Activated T-cell treated with anti-CD3 and anti-CD28 coated beads, Interleukin-2, amount 50 U/mL, for 48 hours (primary cell): ENCODE measurements at regions not wholly inside any gene's neighbourhood (a gene's known extent, or its start where the extent isn't known, plus 50 kb on each side); places are given as distances from the start of the nearest gene placed in this dataset.
"Not testable (repeated sequence)": the region's sequence is repeated elsewhere in the genome, so short reads cannot be mapped to it uniquely, and the experiment has no call there.

ENCODE experiments used
- DNase-seq, 2 experiments: peaks; one replicate each; pipeline ENCODE4 v3.0.0-alpha.2; 2020

DNA sequence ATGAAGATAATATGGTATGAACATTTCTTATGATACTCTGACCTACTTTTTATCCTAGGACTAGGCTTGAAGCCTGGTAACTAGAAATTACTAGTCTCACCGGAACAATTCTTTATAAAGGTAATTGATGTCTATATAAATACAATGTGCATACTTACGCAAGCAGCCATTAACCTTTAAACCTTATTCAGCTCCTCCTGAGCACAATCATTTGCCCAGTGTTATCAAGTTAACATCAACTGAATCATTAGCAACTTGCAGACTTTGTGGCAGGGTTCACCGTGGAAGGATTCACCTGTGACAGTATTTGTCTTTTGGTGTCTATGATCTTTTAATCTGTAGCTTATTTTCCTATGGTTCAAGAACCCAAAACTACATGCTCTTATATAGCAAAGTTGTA is 508.6 kb upstream of the KLHL1 start:
- DNase-seq: no peak

DNA sequence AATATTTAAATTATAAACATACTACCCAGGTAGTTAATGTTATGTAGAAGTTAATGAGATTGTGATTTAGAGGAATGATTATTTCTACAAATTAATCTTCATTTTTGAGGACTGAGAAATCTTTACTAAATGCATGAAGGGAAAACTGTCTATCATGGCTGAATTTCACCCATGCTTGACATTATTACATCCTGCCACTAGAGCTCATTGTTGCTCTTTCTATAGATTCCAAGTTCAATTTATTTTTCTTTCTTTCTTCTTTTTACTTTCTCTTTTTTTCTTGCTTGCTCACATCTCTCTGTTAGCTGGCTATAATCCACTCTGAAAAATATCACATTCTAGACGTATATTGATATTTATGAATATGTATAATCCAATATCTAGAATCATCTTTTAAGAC is 505.0 kb upstream of the KLHL1 start:
- no peak for DNase-seq

DNA sequence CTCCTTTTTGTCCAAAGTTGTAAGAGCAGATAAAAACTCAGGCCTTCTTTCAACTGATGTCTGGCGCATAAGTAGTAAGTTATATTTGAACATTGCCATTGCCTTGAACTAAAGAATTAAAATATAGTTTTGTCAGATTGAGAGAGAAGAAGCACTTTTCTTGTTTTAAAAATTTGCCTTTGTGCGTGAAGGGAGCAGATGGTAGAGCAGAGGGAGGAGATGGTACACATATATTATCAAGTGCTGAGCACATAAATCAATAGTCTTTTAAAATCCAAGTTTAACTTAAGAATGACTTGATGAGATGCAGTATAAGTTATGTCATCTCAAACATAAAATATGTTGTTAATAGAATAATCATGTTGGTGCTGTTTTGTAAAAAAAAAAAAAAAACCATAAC is 504.6 kb upstream of the KLHL1 start:
- DNase-seq: no peak

DNA sequence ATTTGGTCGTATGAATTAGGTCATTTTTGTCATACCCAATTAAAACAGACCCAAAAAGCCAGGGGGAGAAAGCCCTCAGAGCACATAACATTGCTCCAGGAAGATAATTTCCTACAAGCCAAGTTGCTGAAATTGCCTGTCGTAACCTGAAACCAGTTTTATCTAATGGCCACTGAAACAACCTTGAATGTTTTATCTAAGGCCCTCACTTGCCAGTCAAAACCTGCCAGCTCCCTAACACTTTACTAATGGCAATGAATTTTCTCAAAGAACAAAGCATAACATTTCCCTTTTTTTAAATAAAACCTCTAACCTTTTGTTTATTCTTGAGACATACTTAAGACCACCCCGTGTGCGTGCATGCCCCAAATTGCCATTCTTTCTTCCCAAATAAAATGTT is 496.2 kb upstream of the KLHL1 start:
- no peak for DNase-seq

DNA sequence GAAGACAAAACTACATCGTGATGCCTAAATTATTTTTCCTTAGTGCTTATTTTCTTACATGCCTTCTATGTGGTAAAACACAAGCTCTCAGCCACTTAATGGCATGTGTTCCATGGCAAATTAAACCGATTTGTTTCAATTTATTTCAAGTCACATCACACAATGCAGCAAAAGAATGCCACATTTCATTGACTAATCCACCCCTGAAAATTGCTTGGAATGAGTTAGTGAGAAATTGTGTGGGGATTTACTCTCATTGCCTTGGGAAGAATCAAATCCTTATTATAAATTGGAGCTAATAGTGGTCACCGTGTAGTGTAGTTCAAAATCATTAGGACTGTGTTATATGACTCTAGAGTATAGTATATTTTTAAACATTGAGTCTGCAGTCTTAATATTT is 485.5 kb upstream of the KLHL1 start:
- no peak for DNase-seq

DNA sequence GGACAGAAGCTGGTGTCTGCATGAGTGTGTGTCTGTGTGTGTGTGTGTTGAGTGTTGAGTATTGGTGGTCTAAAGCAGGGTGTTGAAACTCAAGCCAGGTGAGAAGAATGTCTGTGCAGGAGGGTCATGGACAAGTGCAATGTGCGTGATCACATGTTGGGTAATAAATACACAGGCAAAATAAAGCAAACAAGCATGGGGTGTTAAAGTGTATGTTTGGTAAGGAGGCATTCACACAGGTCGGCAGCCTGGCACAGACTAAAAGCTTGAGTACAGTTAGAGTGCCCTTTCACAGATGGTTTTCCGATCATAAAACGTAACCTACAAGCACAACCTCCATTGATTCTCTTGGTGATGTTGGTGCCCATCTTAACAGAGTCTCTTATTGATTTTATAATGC is 476.9 kb upstream of the KLHL1 start:
- DNase-seq: no peak

DNA sequence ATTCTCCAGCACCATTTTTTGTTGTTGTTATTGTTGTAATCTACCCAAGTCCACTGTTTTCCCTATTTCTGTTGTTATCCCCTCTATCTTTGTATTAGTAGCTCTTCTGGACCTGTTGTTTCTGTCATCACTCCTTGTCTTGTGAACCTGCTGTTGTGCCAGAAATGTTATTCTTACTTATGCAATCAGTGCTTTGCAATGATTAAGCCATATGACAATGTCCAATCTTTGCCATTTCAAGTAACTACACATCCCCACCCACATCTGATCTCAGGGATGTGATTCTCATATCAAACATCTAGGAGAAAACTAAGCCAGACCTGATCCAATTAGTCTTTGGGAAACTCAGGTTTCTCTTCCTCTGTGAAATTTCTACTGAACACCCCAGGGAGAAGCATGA is 472.6 kb upstream of the KLHL1 start:
- DNase-seq: no peak

DNA sequence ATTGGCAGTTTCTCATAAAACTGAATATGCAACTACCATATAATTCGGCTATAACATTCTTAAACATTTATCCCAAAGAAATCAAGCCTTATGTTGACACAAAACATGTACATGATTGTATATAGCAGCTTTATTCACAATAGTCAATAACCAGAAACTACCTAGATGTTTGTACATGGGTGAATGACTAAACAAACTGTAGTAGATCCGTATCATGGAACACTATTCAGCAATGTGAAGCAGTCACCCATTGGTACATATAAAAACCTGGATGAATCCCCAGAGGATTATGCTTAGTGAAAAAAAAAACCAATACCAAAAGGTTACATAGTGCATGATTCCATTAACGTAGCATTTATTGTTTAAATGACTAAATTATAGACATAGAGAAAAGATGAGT is 471.7 kb upstream of the KLHL1 start:
- no peak for DNase-seq

DNA sequence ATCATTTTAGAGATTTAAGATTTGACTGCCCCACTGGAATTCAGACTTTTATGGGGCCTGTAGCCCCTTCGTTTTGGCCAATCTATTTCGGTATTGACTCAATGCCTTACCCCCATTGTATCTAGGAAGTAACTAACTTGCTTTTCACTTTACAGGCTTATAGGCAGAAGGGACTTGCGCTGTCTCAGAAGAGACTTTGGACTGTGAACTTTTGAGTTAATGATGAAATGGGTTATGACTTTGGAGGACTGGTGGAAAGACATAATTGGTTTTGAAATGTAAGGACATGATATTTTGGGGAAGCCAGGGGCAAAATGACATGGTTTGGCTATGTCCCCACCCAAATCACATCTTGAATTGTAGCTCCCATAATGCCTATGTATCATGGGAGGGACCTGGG is 463.0 kb upstream of the KLHL1 start:
- DNase-seq: no peak

DNA sequence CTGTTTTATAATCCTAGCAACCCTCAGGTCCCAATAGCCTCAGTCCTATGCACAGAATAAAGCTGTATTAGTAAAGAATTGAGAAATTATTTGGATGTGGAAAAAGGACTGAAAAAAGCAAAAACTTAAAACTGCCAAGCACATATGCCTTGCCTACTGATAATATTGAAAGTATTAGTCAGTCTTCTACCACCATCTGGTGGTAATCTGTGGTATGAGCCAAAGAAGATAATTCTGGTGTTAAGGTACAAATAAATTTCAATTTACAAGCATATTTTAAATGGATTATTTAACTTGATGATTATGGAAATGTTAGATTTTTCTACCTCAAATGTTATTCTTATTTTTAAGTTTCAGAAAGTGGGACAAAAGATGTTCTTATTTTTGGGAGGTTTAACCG is 460.3 kb upstream of the KLHL1 start:
- DNase-seq: no peak

DNA sequence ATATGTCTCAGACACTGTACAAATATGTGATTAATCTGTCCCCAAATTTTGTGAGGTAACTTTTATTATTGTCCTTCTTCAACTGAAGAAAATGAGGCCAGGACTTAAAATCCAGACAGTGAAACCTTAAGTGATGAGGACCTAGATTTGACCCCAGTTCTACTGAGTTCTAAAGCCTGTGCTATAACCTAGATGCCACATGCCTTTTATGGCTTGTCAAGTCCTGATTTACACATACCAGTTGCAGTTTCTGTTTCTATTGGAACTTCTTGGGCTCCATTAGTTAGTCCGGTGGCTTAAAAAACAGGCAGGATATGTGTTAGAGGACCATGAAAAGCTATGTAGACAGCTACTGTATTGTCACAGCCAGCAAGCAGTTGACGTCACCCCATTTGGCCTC is 436.5 kb upstream of the KLHL1 start:
- no peak for DNase-seq

DNA sequence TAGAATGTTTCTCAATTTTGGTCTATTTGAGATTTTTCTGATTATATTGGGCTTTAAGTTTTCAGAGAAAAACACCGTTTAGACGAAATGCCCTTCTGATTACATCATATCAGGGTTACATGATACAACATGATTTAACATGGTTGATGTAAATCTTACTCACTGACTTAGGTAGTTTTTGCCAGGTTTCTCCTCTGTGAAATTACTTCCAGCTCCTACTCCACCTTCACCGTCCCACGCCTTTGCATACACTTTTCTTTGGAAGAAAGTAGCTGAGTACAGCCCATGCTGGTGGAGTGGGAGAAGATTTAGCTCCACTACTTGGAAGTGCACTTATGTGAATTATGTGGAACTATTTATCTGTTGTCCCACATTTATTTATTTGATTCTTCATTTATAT is 433.2 kb upstream of the KLHL1 start:
- DNase-seq: no peak

DNA sequence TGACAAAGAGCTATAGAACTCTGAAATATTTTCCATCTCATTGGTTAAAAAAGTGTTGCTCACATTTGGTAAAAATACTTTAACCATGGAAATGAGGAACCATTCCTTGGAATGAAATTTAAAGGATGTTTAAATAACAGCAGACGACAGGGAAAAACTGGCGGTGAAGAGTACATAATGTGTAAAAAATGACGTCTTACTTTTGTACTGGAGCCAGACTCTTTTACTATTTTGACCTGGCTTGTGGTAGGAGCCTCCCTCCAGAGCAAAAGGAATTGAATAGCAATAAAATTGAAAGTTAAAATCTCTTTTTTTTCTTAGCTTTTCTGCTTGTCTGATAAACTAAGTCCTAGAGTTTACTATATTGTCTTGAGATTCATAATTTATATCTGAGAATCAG is 426.2 kb upstream of the KLHL1 start:
- no peak for DNase-seq

DNA sequence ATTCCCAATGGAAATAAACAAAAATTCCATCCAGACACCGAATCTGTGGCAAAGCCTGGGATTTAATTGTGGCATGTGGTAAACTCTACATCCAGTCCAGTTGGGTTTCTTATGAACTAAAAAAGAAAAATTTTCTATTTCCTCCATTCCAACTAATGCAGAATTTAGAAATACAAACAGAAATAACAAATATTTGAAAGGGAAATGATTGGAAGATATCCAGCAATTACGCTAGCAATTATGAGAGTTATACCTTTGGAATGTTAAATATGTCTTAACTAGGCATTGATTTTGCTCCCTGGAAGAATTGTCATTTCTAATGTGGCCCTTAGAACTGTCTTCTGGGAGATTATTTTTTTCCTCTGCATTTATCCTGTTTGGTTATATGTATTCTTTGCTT is 421.4 kb upstream of the KLHL1 start:
- DNase-seq: no peak

DNA sequence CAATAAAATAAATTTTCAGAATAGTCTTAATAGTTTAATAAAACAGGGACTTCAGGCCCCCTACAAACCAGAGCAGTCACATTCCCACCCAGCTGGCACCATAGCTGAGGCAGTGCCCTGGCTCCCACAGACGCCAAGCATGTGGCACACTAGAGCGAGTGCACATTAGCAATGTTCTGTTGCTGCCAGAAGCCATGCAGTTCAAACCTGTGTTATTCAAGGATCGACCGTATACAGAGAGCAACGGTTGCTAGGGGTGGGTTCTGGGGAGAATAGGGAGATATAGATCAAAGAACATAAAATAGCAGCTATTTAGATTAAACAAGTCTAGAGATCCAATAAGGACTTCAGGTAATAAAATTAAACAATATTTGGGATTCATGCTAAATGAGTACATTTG is 419.3 kb upstream of the KLHL1 start:
- no peak for DNase-seq

DNA sequence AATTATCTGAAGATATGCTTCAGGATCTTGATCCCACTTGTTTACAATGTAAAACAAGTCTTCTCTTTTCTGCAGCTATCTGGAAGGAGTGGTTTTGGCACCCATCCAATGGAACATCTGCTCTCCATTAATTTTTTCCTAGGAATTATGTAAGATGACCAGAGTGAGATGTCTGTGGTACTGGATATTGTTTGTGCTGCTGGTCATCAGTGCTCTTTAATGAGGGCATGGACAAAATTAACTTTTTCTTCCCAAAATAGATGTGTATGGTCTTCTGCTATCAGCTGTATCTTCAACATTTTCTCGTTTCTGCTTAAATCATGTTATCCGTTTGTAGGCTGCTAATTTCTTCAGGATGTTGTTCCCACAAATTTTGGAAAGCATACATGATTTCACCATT is 415.4 kb upstream of the KLHL1 start:
- no peak for DNase-seq

DNA sequence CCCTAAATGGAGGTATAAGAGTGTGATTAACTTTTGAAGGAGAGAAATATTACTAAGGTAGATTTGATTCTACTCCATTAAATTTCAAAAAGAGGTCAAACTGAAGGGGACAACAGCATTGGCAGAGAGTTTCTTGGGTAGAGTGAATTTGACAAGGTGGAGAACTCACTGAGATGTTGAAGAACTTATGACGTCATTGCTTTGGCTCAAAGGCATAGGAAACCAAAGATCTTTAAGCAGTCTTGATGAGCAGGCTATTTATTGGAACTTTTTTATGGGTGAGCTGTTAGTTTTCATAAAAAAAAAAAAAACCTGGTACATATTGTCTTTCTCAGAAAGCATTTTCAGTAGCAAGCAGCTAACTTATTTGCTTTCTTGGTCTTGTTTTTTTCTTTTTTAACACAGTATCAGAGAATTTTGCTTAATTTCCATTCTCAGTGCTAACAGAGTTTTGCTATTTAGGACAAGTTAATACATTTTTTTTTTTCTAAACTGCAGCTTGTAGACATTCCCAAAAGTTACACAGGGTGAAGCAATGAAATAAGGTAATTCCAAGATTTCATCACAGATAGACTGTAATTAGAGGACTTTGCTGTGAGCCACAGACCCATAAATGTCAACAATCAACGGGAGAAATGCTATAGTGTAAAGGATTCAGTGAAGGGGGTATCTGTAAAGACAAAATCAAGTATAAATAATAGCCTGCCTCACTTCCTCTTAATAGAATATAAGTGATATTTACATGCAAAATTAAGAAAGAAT is 412.2 kb upstream of the KLHL1 start:
- DNase-seq: no peak

DNA sequence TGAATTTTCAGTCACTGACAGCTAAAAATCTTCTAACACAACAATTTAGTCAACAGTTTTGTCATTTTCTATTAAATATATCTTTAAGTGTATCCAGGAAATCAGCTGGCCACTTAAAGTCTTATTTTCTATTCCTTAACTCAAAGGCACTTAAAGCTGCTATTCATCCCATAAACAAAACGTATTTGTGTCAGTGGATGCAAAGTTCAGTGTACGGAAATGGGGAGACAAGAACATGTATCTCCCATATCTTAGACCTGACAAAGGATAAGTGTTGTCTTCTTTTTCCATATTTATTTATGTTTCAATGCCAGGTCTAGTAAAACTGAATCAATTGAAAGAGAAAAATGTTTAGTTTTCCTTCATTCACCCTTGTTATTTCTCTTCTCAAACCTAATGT is 409.8 kb upstream of the KLHL1 start:
- DNase-seq: no peak

DNA sequence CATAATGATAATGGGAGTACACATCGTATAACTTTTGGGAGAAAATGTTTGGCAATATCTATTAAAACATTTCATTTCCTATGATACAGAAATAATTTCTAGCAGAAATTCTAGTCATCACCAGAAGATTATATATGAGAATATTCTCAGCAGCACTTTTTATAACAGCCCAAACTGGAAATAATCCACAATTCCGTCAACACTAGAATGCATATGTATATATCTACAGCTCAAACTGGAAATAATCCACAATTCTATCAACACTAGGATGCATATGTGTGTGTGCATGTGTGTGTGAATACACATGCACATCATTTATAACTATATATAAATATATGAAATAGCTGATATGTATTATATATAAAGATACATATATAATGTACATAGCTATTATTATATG is 408.0 kb upstream of the KLHL1 start:
- no peak for DNase-seq

DNA sequence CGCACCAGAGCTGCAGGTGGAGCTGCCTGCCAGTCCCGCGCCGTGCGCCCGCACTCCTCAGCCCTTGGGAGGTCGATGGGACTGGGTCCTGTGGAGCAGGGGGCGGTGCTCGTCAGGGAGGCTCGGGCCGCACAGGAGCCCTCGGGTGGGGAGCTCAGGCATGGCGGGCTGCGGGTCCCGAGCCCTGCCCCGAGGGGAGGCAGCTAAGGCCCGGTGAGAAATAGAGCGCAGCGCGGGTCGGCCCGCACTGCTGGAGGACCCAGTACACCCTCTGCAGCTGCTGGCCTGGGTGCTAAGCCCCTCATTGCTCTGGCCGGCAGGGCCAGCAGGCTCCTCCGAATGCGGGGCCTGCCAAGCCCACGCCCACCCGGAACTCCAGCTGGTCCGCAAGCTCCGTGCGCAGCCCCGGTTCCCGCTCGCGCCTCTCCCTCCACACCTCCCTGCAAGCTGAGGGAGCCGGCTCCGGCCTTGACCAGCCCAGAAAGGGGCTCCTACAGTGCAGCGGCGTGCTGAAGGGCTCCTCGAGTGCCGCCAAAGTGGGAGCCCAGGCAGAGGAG is 403.7 kb upstream of the KLHL1 start:
- DNase-seq: not testable (repeated sequence)

DNA sequence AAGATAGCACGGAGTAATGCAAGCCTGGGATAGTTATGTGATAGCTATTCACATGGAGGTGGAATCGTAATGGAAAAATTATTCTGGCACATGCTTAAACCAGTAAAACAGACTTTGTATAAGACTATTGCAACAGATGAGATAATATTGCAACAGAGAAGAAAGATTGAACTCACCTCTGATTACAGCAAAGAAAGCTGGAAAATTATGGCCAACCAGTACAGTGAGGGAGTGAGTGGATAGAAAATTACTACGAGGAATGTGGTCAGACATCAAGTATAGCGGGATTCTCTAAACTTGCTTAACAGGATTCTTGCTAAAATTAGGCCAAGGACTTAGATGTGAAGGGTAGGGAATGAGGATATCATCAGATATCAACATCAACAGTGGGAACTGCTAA is 397.6 kb upstream of the KLHL1 start:
- no peak for DNase-seq

DNA sequence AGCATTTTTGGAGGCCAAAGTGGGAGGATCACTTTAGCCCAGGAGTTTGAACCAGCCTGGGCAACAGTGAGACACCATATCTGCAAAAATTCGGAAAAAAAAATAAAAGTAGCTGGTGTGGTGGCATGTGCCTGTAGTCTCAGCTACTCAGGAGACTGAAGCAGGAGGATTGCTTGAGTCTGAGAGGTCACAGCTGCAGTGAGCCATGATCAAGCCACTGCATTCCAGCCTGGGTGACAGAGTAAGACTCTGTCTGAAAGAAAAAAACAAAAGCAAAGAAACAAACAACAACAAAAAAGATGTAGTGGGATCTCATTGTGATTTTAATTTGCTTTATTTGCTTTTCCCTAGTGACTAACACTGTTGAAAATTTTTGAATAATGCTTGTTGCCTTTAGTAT is 394.7 kb upstream of the KLHL1 start:
- no peak for DNase-seq

DNA sequence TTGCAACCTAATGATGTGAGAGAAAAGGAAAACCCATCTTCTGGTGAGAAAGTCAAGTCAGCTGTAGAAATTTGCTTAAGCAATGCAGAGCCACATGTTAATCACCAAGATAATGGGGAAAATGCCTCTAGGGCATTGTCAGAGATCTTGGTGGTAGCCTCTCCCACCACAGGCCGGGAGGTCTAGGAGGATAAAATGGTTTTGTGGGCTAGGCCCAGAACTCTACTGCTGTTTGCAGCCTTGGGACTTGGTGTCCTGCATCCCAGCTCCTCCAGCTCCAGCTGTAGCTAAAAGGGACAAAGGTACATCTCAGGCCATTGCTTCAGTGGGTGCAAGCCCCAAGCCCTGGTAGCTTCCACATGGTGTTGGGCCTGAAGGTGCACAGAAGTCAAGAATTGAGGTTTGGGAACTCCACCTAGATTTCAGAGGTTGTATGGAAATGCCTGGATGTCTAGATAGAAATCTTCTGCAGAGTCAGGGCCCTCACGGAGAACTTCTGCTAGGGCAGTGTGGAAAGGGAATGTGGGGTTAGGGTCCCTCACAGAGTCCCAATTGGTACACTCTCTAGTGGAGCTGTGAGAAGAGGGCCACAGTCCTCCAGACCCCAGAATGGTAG is 382.2 kb upstream of the KLHL1 start:
- no peak for DNase-seq

DNA sequence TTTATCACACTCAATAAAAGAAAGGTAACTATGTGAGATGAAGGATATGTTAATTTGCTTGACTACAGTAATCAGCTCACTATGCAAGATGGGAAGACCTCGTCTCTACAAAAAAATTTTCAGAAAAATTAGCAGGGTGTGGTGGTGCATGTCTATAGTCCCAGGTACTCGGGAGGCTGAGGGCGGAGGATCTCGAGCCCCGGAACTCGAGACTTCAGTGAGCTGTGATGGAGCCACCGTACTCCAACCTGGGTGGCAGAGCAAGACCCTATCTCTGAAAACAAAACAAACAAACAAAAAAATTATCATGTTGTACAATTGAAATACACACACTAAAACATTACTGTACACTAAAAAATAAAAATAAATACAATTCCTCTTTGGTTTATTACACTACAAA is 376.7 kb upstream of the KLHL1 start:
- no peak for DNase-seq
